Right atrium auricular region (tissue), 2 donors: ENCODE measurements at regions not wholly inside any gene's neighbourhood (a gene's known extent, or its start where the extent isn't known, plus 50 kb on each side); places are given as distances from the start of the nearest gene placed in this dataset.

Source experiments
- DNase-seq: peaks from one replicate; pipeline ENCODE4 v3.0.0-alpha.2; 2019; ENCODE audit warnings: low spot score
- H3K27ac ChIP-seq, 2 donors: fragments of 200-600 bp; sonication (generic); 1 replicate in 1 of 2; 2 replicates in 1 of 2; pipeline ENCODE4 v1.5.1; 2016 to 2019
- H3K27me3 ChIP-seq, 2 donors: fragments of 200-600 bp; sonication (generic); one replicate each; pipeline versions ENCODE4 v1.5.1 to v1.6.0; 2017 to 2019
- H3K36me3 ChIP-seq: fragments of 200-600 bp; sonication (generic); one replicate; pipeline ENCODE4 v1.5.1; 2016
- H3K4me1 ChIP-seq, 2 donors: fragments of 200-600 bp; sonication (generic); one replicate each; pipeline versions ENCODE4 v1.5.1 to v1.6.0; 2017 to 2019
- H3K4me3 ChIP-seq, 2 donors: fragments of 200-600 bp; sonication (generic); 1 replicate in 1 of 2; 2 replicates in 1 of 2; pipeline ENCODE4 v1.5.1; 2017 to 2019; ENCODE audit warnings: mild to moderate bottlenecking in 1 of 2, moderate library complexity in 1 of 2
- H3K9me3 ChIP-seq, 2 donors: fragments of 200-600 bp; sonication (generic); one replicate each; pipeline ENCODE4 v1.5.1; 2019
- CTCF ChIP-seq, 2 donors: fragments of 200-600 bp; sonication (generic); IDR thresholded peaks; one replicate each; pipeline ENCODE4 v1.5.1; 2019; ENCODE audit warnings: antibody characterized with exemption in 2 of 2

GRCh38 chr11:15670520-15671070, 555.9 kb downstream of the INSC start:
- H3K4me1 ChIP-seq = peaks cover 0 to 11% of the 10 kb centered on the region in 2 donors
- no peak for DNase-seq
- no peaks in the 10 kb centered on the region for H3K36me3 ChIP-seq
- H3K27me3 ChIP-seq = no peaks in the 10 kb centered on the region
- no peak overlapping the region for H3K4me3 ChIP-seq
- H3K9me3 ChIP-seq = peaks cover 0 to 4% of the 10 kb centered on the region in 2 donors
- no peak overlapping the region for H3K27ac ChIP-seq
- TF ChIP-seq CTCF (IDR thresholded peaks at IDR 0.05) = no peak

- no peaks in the 10 kb centered on the region for H3K27me3 ChIP-seq
- DNase-seq = no peak
- no peaks in the 10 kb centered on the region for H3K36me3 ChIP-seq
- no peak overlapping the region for H3K4me3 ChIP-seq
- TF ChIP-seq CTCF (IDR thresholded peaks at IDR 0.05) = no peak
- H3K4me1 ChIP-seq = peaks cover 0 to 11% of the 10 kb centered on the region in 2 donors
- peaks cover 0 to 6% of the 10 kb centered on the region in 2 donors for H3K9me3 ChIP-seq
- no peak overlapping the region for H3K27ac ChIP-seq
These were observed 556.5 kb downstream of the INSC start for GRCh38 chr11:15671216-15671615.

GRCh38 chr11:15672825-15673224, 558.1 kb downstream of the INSC start:
- no peak for TF ChIP-seq CTCF (IDR thresholded peaks at IDR 0.05)
- Histone ChIP-seq H3K4me1 (peaks cover 0 to 11% of the 10 kb centered on the region in 2 donors), H3K36me3 (no peaks in the 10 kb centered on the region), H3K4me3 (no peak overlapping the region), H3K27me3 (no peaks in the 10 kb centered on the region), H3K27ac (peak overlapping the region in 1 of 2 donors; percentile 22), H3K9me3 (peaks cover 0 to 17% of the 10 kb centered on the region in 2 donors)
- no peak for DNase-seq

- Histone ChIP-seq H3K27me3 (no peaks in the 10 kb centered on the region), H3K4me3 (no peak overlapping the region), H3K9me3 (peaks cover 0 to 23% of the 10 kb centered on the region in 2 donors), H3K4me1 (peaks cover 0 to 11% of the 10 kb centered on the region in 2 donors), H3K36me3 (no peaks in the 10 kb centered on the region), H3K27ac (peak overlapping the region in 1 of 2 donors; percentile 22)
- DNase-seq = no peak
- no peak for TF ChIP-seq CTCF (IDR thresholded peaks at IDR 0.05)
These were observed 558.7 kb downstream of the INSC start for GRCh38 chr11:15673408-15673831.

GRCh38 chr11:15674756-15675155, 560.0 kb downstream of the INSC start:
- TF ChIP-seq CTCF (IDR thresholded peaks at IDR 0.05) = no peak
- Histone ChIP-seq H3K27ac (no peak overlapping the region), H3K4me1 (peaks cover 0 to 11% of the 10 kb centered on the region in 2 donors), H3K36me3 (no peaks in the 10 kb centered on the region), H3K4me3 (no peak overlapping the region), H3K9me3 (peaks cover 0 to 32% of the 10 kb centered on the region in 2 donors), H3K27me3 (no peaks in the 10 kb centered on the region)
- no peak for DNase-seq

GRCh38 chr11:15675683-15676082, 561.0 kb downstream of the INSC start:
- Histone ChIP-seq H3K27me3 (no peaks in the 10 kb centered on the region), H3K36me3 (no peaks in the 10 kb centered on the region), H3K27ac (no peak overlapping the region), H3K4me3 (no peak overlapping the region), H3K9me3 (peaks cover 0 to 32% of the 10 kb centered on the region in 2 donors), H3K4me1 (peaks cover 0 to 11% of the 10 kb centered on the region in 2 donors)
- TF ChIP-seq CTCF (IDR thresholded peaks at IDR 0.05) = no peak
- no peak for DNase-seq
